HG03175 (cell line): ENCODE measurements at regions not wholly inside any gene's neighbourhood (a gene's known extent, or its start where the extent isn't known, plus 50 kb on each side); places are given as distances from the start of the nearest gene placed in this dataset.

ENCODE experiments used
- ATAC-seq: cut with Tn5 transposase; IDR thresholded peaks from one replicate; pipeline ENCODE4 v1.9.1; 2021; ENCODE audit warnings: mild to moderate bottlenecking, moderate library complexity; ENCODE audit not compliant: unreplicated experiment

GRCh38 chr9:25990376-25990775 lies 312.1 kb upstream of the TUSC1 start:
- ATAC-seq: no peak

GRCh38 chr9:25975667-25976066 lies 297.4 kb upstream of the TUSC1 start:
- no peak for ATAC-seq

GRCh38 chr9:25964239-25964638 lies 286.0 kb upstream of the TUSC1 start:
- no peak for ATAC-seq

GRCh38 chr9:25960178-25960577 lies 281.9 kb upstream of the TUSC1 start:
- ATAC-seq: no peak

GRCh38 chr9:25954209-25954608 lies 276.0 kb upstream of the TUSC1 start:
- ATAC-seq: no peak

GRCh38 chr9:25948182-25948581 lies 269.9 kb upstream of the TUSC1 start:
- ATAC-seq: no peak

GRCh38 chr9:25939126-25939525 lies 260.9 kb upstream of the TUSC1 start:
- ATAC-seq: no peak

- no peak for ATAC-seq
Measured at GRCh38 chr9:25936031-25936430, 257.8 kb upstream of the TUSC1 start.

- no peak for ATAC-seq
Measured at GRCh38 chr9:25935188-25935587, 256.9 kb upstream of the TUSC1 start.

- no peak for ATAC-seq
Measured at GRCh38 chr9:25918761-25919160, 240.5 kb upstream of the TUSC1 start.

- ATAC-seq: no peak
Measured at GRCh38 chr9:25917731-25918362, 239.6 kb upstream of the TUSC1 start.

- no peak for ATAC-seq
Measured at GRCh38 chr9:25913806-25914205, 235.6 kb upstream of the TUSC1 start.

GRCh38 chr9:25904701-25905100 lies 226.5 kb upstream of the TUSC1 start:
- ATAC-seq: no peak

- no peak for ATAC-seq
Measured at GRCh38 chr9:25891527-25891926, 213.3 kb upstream of the TUSC1 start.

GRCh38 chr9:25889661-25890060 lies 211.4 kb upstream of the TUSC1 start:
- ATAC-seq: no peak

- ATAC-seq: no peak
Measured at GRCh38 chr9:25876248-25876647, 198.0 kb upstream of the TUSC1 start.

GRCh38 chr9:25864509-25864908 lies 186.3 kb upstream of the TUSC1 start:
- ATAC-seq: no peak

GRCh38 chr9:25861421-25861820 lies 183.2 kb upstream of the TUSC1 start:
- ATAC-seq: no peak

- no peak for ATAC-seq
Measured at GRCh38 chr9:25857147-25857546, 178.9 kb upstream of the TUSC1 start.

- ATAC-seq: no peak
Measured at GRCh38 chr9:25850803-25851202, 172.6 kb upstream of the TUSC1 start.

- ATAC-seq: no peak
Measured at GRCh38 chr9:25845867-25846266, 167.6 kb upstream of the TUSC1 start.

- ATAC-seq: no peak
Measured at GRCh38 chr9:25830381-25830780, 152.1 kb upstream of the TUSC1 start.

- no peak for ATAC-seq
Measured at GRCh38 chr9:25827626-25828025, 149.4 kb upstream of the TUSC1 start.
